Mucosa of descending colon (tissue), 3 donors: ENCODE measurements at regions not wholly inside any gene's neighbourhood (a gene's known extent, or its start where the extent isn't known, plus 50 kb on each side); places are given as distances from the start of the nearest gene placed in this dataset.

Experiments
- ATAC-seq: fragments of 200-7000 bp; cut with Tn5 transposase; one replicate; pipeline ENCODE4 v1.9.1; 2020; ENCODE audit warnings: mild to moderate bottlenecking, moderate library complexity
- DNase-seq, 3 donors: peaks; one replicate each; pipeline ENCODE4 v3.0.0-alpha.2; 2020
- H3K36me3 ChIP-seq: fragments of 200-600 bp; one replicate; pipeline ENCODE4 v1.8.0; 2021; ENCODE audit warnings: low read depth, mild to moderate bottlenecking
- H3K4me1 ChIP-seq: fragments of 200-600 bp; one replicate; pipeline ENCODE4 v1.8.0; 2021; ENCODE audit warnings: low read depth, mild to moderate bottlenecking
- H3K4me3 ChIP-seq: fragments of 200-600 bp; one replicate; pipeline ENCODE4 v1.8.0; 2021; ENCODE audit warnings: mild to moderate bottlenecking
- H3K9me3 ChIP-seq: fragments of 200-600 bp; one replicate; pipeline ENCODE4 v1.8.0; 2021; ENCODE audit warnings: mild to moderate bottlenecking
- CTCF ChIP-seq: fragments of 200-600 bp; IDR thresholded peaks from one replicate; pipeline ENCODE4 v1.8.0; 2022; ENCODE audit warnings: antibody characterized with exemption, mild to moderate bottlenecking
- intact Hi-C, 2 donors: fragments of 100-400 bp; cut with DNase I in 1 of 2; cut with micrococcal nuclease in 1 of 2; formaldehyde crosslinking; loops; one replicate each; pipeline versions ENCODE4 v1.11.0 to v1.11.1; 2022; cut with DNase I, micrococcal nuclease
- donor health status: DM: no; HTN: no; CAD: no; lungs with moderate emphysema.
- donor health status: DM: no; HTN: no; CAD: no.
- donor health status: DM: no; HTN: yes; CAD: no.

- Histone ChIP-seq H3K4me1 (no peaks in the 10 kb centered on the region), H3K36me3 (no peaks in the 10 kb centered on the region), H3K9me3 (no peaks in the 10 kb centered on the region), H3K4me3 (no peak overlapping the region)
- no peak for TF ChIP-seq CTCF
- no peak for ATAC-seq
- intact Hi-C loops = no loop called here
- DNase-seq = no peak
These were observed 225.1 kb downstream of the BCAT1 start for GRCh38 chr12:24723759-24724158.

- intact Hi-C loops = no loop called here
- DNase-seq = no peak
- ATAC-seq = no peak
- Histone ChIP-seq H3K4me1 (no peaks in the 10 kb centered on the region), H3K9me3 (no peaks in the 10 kb centered on the region), H3K4me3 (no peak overlapping the region), H3K36me3 (no peaks in the 10 kb centered on the region)
- TF ChIP-seq CTCF = no peak
These were observed 227.7 kb downstream of the BCAT1 start for GRCh38 chr12:24721191-24721590.

GRCh38 chr12:24719293-24719721 is 229.6 kb downstream of the BCAT1 start:
- ATAC-seq (no peak), DNase-seq (no peak)
- no peaks in the 10 kb centered on the region for H3K9me3 ChIP-seq
- no peak for TF ChIP-seq CTCF
- H3K4me1 ChIP-seq = no peaks in the 10 kb centered on the region
- no peaks in the 10 kb centered on the region for H3K36me3 ChIP-seq
- intact Hi-C loops = no loop called here
- no peak overlapping the region for H3K4me3 ChIP-seq

- Histone ChIP-seq H3K4me3 (no peak overlapping the region), H3K36me3 (no peaks in the 10 kb centered on the region), H3K9me3 (no peaks in the 10 kb centered on the region), H3K4me1 (no peaks in the 10 kb centered on the region)
- TF ChIP-seq CTCF = no peak
- DNase-seq (no peak), ATAC-seq (no peak)
- intact Hi-C loops = no loop called here
These were observed 230.3 kb downstream of the BCAT1 start for GRCh38 chr12:24718617-24719016.

- DNase-seq (no peak), ATAC-seq (no peak)
- Histone ChIP-seq H3K9me3 (no peaks in the 10 kb centered on the region), H3K4me1 (no peaks in the 10 kb centered on the region), H3K4me3 (no peak overlapping the region), H3K36me3 (no peaks in the 10 kb centered on the region)
- intact Hi-C loops = no loop called here
- TF ChIP-seq CTCF = no peak
These were observed 234.7 kb downstream of the BCAT1 start for GRCh38 chr12:24714237-24714636.
